ENCODE measurements at regions not wholly inside any gene's neighbourhood (a gene's known extent, or its start where the extent isn't known, plus 50 kb on each side); places are given as distances from the start of the nearest gene placed in this dataset.

DNA sequence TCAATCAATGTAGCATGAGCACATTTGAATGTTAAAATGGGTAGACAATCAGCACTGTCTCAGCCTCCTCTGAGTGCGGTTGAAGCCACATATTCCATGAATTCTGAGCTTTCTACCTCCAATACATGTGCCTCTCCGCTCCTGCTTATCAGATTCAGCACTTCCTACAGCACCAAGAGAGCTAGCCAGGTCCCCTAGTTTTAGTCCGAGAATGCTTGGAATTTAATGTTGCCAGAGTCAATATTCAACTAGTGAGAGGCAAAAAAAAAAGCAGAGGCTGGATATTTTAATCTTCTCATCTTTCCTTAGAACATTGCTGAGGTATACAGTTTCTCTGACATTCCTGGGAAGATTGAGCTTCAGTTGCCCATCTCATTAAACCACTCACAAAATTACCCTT is 1979.1 kb upstream of the CDH9 start:
- TF ChIP-seq, protein P1, sequence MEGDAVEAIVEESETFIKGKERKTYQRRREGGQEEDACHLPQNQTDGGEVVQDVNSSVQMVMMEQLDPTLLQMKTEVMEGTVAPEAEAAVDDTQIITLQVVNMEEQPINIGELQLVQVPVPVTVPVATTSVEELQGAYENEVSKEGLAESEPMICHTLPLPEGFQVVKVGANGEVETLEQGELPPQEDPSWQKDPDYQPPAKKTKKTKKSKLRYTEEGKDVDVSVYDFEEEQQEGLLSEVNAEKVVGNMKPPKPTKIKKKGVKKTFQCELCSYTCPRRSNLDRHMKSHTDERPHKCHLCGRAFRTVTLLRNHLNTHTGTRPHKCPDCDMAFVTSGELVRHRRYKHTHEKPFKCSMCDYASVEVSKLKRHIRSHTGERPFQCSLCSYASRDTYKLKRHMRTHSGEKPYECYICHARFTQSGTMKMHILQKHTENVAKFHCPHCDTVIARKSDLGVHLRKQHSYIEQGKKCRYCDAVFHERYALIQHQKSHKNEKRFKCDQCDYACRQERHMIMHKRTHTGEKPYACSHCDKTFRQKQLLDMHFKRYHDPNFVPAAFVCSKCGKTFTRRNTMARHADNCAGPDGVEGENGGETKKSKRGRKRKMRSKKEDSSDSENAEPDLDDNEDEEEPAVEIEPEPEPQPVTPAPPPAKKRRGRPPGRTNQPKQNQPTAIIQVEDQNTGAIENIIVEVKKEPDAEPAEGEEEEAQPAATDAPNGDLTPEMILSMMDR (IDR thresholded peaks at IDR 0.05), result no peak
- Histone ChIP-seq H3K4me3 (no peak overlapping the region), H3K9me3 (no peaks in the 10 kb centered on the region), H3K27ac (no peak overlapping the region), H3K36me3 (no peaks in the 10 kb centered on the region), H3K4me1 (no peaks in the 10 kb centered on the region), H3K27me3 (ENCODE audit: low read depth) (no peaks in the 10 kb centered on the region)
- intact Hi-C loops (cut with DNase I), result no loop called here
- DNase-seq, result no peak
- no peak for ATAC-seq

GRCh38 chr5:29016067-29016466 is 1977.7 kb upstream of the CDH9 start:
- TF ChIP-seq, protein P1 (IDR thresholded peaks at IDR 0.05), result no peak
- ATAC-seq, result no peak
- no peaks in the 10 kb centered on the region for H3K27me3 ChIP-seq (ENCODE audit: low read depth)
- DNase-seq, result no peak
- intact Hi-C loops (cut with DNase I), result no loop called here
- no peaks in the 10 kb centered on the region for H3K9me3 ChIP-seq
- H3K27ac ChIP-seq, result no peak overlapping the region
- no peaks in the 10 kb centered on the region for H3K4me1 ChIP-seq
- no peak overlapping the region for H3K4me3 ChIP-seq
- no peaks in the 10 kb centered on the region for H3K36me3 ChIP-seq

GRCh38 chr5:29015523-29015922 is 1977.1 kb upstream of the CDH9 start:
- intact Hi-C loops (cut with DNase I), result no loop called here
- H3K27me3 ChIP-seq (ENCODE audit: low read depth), result no peaks in the 10 kb centered on the region

DNA sequence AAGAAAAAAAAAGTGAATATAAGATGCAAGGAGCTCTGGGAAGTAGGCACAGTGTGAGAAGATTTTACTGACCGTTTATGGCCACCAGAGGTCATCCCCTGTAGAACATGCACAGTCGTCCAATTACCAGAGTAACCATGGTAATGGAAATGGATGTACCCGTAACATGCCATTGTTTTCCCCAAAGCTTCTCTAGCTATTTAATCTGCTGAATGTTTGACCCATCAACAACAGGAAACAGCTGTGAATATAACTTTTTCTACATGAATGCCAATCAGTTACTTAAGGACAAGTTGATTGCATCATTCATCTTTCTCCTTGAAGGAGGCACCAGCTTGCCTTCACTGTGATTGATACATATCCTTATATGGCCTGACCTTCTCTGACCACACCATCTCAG is 1967.0 kb upstream of the CDH9 start:
- DNase-seq (no peak), ATAC-seq (no peak)
- Histone ChIP-seq H3K4me3 (no peak overlapping the region), H3K4me1 (no peaks in the 10 kb centered on the region), H3K27ac (no peak overlapping the region), H3K36me3 (no peaks in the 10 kb centered on the region), H3K9me3 (no peaks in the 10 kb centered on the region), H3K27me3 (ENCODE audit: low read depth) (no peaks in the 10 kb centered on the region)
- TF ChIP-seq, protein P1 (IDR thresholded peaks at IDR 0.05), result no peak
- intact Hi-C loops (cut with DNase I), result no loop called here

More at GRCh38 chr5:29015523-29015922, 1977.1 kb upstream of the CDH9 start:
- no peak overlapping the region for H3K27ac ChIP-seq
- ATAC-seq (no peak), DNase-seq (no peak)
- no peaks in the 10 kb centered on the region for H3K9me3 ChIP-seq
- no peaks in the 10 kb centered on the region for H3K4me1 ChIP-seq
- TF ChIP-seq, protein P1 (IDR thresholded peaks at IDR 0.05), result no peak
- H3K36me3 ChIP-seq, result no peaks in the 10 kb centered on the region
- no peak overlapping the region for H3K4me3 ChIP-seq

- Histone ChIP-seq H3K4me3 (no peak overlapping the region), H3K36me3 (no peaks in the 10 kb centered on the region), H3K27me3 (ENCODE audit: low read depth) (no peaks in the 10 kb centered on the region), H3K9me3 (no peaks in the 10 kb centered on the region), H3K27ac (no peak overlapping the region), H3K4me1 (no peaks in the 10 kb centered on the region)
- ATAC-seq (no peak), DNase-seq (no peak)
- intact Hi-C loops (cut with DNase I), result no loop called here
- TF ChIP-seq, protein P1 (IDR thresholded peaks at IDR 0.05), result no peak
These were observed 1964.1 kb upstream of the CDH9 start for GRCh38 chr5:29002481-29002880.

DNA sequence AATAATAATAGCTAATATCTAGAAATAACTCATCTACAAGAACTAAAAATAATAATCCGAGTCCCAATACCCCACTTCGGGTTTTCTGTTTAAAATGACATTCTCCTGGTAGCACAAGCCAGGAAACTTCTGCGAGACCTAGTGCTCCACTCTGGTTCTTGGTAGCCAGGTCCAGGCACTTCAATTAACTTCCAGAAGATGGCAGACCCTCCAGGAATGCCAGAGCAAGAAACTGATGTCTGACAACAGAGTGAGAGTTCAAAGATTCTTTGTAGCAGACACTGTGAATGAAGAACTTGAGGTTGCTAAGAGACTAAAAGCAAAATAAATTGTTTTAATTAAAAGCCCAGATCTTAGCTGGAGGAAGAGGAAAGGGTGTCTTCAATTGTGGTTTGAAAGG is 1963.3 kb upstream of the CDH9 start:
- no peak overlapping the region for H3K4me3 ChIP-seq
- TF ChIP-seq, protein P1 (IDR thresholded peaks at IDR 0.05), result no peak
- H3K9me3 ChIP-seq, result no peaks in the 10 kb centered on the region
- intact Hi-C loops (cut with DNase I), result no loop called here
- H3K27ac ChIP-seq, result no peak overlapping the region
- no peak for DNase-seq
- ATAC-seq, result no peak
- H3K36me3 ChIP-seq, result no peaks in the 10 kb centered on the region
- H3K4me1 ChIP-seq, result no peaks in the 10 kb centered on the region
- no peaks in the 10 kb centered on the region for H3K27me3 ChIP-seq (ENCODE audit: low read depth)
